NCI-H1105 (cell line): ENCODE measurements at regions not wholly inside any gene's neighbourhood (a gene's known extent, or its start where the extent isn't known, plus 50 kb on each side); places are given as distances from the start of the nearest gene placed in this dataset.
"Not testable (repeated sequence)": the region's sequence is repeated elsewhere in the genome, so short reads cannot be mapped to it uniquely, and the experiment has no call there.

Experiments used
- DNase-seq: peaks from one replicate; lab custom pipeline; 2025; lab: John Stamatoyannopoulos, UW

- DNase-seq, result no peak
Observed at GRCh38 chr2:142757111-142757510, 120.4 kb upstream of the KYNU start.

- no peak for DNase-seq
Observed at GRCh38 chr2:142756430-142756829, 121.0 kb upstream of the KYNU start.

- DNase-seq, result no peak
Observed at GRCh38 chr2:142755191-142755590, 122.3 kb upstream of the KYNU start.

DNA sequence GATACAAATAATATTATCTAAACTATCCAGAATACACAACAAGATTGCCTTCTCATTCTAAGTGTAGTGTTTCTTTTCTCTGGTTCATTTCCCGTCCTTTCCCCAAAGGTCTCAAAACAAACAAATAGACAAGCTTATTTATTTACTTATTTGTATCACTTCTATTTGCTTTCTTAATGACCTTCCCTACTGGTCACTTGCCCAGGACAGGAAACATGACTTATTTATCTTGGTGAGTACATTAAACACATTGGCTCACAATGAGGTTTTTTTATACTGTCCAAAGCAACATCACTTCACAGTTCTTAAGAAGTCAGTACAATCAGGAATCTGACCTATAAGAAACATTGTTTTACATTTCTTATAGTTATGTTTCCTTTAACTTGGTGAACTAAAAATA, 123.3 kb upstream of the KYNU start:
- no peak for DNase-seq

- no peak for DNase-seq
Observed at GRCh38 chr2:142750858-142751257, 126.6 kb upstream of the KYNU start.

GRCh38 chr2:142748559-142749099, 128.8 kb upstream of the KYNU start:
- no peak for DNase-seq

GRCh38 chr2:142745691-142746090, 131.8 kb upstream of the KYNU start:
- DNase-seq, result no peak

GRCh38 chr2:142742371-142743214, 134.9 kb upstream of the KYNU start:
- DNase-seq, result no peak

DNA sequence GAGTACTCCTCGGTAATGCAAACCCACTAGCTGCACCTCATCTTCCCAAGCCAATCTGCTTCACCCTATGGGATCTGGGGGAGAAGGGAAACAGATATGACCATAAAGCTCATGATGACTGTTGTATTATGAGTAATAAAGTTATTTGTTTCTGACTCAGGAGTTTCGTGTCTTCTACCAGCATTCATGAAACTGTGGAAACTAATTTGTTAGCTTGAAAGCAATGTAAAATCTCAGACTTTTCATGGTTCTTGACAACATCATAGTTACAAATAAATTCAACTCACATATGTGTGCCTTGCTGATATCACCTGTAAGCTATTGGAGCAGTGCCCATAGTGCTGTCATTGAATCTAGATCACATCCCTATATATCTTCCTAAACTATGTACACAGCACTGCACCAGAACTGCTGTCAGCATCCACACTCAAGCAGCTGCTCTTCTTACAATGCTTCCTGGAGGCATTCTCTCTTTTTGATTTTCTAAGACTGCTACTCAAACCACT, 135.6 kb upstream of the KYNU start:
- DNase-seq, result no peak

DNA sequence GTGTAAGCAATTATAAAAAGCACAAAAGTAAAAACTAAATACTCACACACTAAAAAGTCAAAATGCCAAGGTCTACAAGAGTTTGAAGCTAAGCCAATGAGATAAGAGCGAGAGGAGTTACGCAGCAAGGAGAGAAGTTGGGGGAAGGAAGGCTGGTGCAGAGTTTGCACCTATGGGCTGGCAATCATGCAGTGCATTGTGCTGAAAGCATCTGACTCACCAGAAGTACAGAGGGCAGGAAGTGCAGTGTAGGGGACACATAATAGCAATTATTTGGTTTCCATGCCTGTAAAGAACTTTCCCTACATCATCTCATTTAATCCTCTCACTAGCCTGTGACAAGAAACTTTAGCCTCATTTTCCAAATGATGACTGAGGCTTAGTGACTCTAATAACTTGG, 142.7 kb upstream of the KYNU start:
- DNase-seq, result no peak

- DNase-seq, result no peak
Observed at GRCh38 chr2:142734231-142734630, 143.2 kb upstream of the KYNU start.

DNA sequence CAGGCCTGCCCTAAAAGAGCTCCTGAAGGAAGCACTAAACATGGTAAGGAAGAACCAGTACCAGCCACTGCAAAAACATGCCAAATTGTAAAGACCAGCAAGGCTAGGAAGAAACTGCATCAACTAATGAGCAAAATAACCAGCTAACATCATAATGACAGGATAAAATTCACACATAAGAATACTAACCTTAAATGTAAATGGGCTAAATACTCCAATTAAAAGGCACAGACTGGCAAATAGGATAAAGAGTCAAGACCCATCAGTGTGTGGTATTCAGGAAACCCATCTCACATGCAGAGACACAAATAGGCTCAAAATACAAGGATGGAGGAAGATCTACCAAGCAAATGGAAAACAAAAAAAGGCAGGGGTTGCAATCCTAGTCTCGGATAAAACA, 147.7 kb upstream of the KYNU start:
- DNase-seq, result not testable (repeated sequence)

DNA sequence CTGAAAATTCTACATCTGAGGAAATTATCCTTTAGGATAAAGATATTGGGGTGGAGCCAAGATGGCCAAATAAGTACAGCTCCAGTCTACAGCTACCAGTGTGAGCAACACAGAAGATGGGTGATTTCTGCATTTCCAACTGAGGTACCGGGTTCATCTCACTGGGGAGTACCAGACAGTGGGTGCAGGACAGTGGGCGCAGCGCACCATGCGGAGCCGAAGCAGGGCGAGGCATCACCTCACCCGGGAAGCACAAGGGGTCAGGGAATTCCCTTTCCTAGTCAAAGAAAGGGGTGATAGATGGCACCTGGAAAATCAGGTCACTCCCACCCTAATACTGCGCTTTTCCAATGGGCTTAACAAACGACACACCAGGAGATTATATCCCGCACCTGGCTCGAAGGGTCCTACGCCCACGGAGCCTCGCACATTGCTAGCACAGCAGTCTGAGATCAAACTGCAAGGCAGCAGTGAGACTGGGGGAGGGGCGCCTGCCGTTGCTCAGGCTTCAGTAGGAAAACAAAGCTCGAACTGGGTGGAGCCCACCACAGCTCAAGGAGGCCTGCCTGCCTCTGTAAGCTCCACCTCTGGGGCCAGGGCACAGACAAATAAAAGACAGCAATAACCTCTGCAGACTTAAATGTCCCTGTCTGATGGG, 149.5 kb upstream of the KYNU start:
- not testable (repeated sequence) for DNase-seq

- DNase-seq, result no peak
Observed at GRCh38 chr2:142725386-142725785, 152.1 kb upstream of the KYNU start.

DNA sequence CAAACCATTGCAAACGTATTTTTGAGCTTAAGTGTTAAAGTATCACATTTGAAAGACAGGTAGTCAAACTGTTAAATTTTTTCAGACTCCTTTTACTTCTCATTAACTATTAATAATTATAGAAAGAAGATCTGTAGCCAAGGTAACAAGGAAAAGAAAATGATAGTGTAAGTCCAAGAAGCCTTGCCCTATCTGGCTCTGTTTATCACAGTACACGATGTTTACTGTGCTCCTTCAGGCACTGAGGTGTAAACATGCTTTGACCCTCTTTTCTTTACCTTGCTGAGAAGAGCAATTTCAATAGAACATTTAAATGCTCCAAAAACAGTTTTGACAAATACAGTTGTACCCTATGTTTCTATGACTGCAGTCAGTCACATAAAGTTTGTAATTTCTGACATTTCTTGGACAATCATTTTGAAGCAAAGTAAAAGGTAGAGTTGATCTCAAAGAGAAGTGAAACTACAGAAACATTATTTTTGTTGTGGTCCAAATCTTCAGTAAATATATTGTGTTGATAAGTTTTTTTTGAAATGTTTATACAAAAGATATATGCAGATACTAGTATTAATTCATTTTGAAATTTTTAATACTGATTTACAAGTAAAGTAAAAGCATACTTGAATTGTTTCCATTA, 152.6 kb upstream of the KYNU start:
- DNase-seq, result no peak

DNA sequence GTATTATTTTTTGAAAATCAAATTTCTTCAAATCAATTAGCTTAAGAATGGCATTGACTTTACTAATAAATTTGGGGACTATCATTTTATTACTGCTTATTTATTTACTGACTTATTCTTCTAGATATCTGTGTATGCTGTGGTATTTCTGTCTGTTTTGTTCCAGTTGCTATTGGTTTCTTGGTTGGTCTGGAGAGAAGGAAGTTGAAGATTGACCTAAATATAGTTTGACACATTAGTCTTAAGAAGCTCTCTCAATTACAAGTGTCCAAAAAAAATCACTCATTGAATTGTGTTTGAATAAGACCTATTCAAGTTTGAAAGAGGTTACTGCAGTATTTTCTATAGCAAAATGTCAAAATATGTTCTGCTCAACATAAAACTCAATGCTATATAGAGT, 153.3 kb upstream of the KYNU start:
- no peak for DNase-seq

GRCh38 chr2:142723236-142723635, 154.2 kb upstream of the KYNU start:
- no peak for DNase-seq

DNA sequence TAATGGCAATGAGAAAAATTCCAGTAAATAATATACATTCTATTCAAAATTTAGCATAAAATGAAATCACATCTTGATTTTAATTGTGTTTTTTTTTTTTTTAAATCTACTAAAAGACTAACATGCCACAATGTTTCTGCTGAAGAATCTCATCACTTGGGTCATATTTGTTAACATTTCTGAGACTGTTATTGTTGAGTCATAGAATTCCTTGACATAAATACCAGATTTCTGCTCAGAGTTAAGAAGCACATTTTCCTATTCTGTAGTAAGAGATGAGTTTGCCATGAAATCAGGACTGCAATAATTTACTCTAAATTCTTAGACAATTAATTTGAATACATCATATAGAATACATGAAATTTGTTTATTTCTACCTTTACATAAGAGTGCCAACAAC, 154.9 kb upstream of the KYNU start:
- DNase-seq, result no peak

DNA sequence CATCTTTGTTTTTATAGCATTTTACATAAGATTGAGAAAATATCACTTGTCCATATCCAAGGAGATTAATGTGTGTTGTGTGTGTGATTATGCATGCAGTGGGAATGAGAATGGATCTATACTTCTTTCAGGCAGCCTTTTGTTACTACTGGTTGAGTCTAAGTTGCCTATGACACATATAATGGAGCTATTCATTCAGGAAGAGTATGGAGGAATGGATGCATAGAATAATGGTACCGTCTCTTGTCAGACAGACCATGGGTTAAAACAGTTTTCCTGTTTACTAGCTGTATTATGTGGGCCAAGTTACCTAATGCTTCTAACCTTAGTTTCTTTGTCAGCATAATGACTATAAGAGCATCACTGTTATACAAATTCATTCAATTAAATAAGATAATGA, 155.4 kb upstream of the KYNU start:
- no peak for DNase-seq

- DNase-seq, result no peak
Observed at GRCh38 chr2:142721015-142721414, 156.4 kb upstream of the KYNU start.

- no peak for DNase-seq
Observed at GRCh38 chr2:142718576-142719155, 158.8 kb upstream of the KYNU start.
